ENCODE measurements at regions not wholly inside any gene's neighbourhood (a gene's known extent, or its start where the extent isn't known, plus 50 kb on each side); places are given as distances from the start of the nearest gene placed in this dataset.

DNA sequence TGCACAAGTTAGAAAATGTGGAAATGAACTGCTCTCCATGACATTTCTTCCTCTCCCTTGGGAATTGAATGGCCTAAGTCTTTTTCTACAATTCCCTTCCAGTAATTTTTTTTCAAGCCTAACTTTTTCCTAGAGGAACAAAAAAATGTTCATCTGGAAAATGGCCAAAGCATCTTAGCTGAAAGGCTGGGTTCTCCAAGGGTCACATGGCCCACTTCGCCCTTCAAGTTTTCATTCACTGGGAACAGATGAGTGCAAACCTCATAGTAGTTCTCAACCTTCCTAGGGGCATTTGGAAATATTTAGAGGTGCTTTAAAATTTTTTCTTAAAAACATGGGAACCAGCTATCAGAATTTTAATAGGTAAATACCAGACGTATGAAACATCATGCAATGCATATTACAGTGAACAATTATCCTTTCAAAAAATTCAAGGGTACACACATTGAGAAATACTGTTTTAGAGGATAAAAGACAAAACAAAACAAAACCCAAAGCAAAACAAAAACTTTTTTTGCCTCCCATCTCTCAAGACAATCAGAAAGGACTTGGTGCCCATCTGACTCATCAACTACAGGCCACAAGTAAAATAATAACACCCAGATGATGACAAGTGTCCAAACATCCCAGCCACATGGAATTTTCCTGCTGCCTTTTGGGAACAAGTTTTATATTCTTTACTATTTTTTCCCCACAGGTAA is 208.8 kb downstream of the SLITRK6 start:
- Histone ChIP-seq H3K4me1 (no peaks in the 10 kb centered on the region), H3K27me3 (no peaks in the 10 kb centered on the region), H3K9ac (no peak overlapping the region), H3F3A (ENCODE audit: low read depth) (no peaks in the 10 kb centered on the region), H3K9me3 (ENCODE audit: low read depth) (no peaks in the 10 kb centered on the region), H3K79me2 (ENCODE audit: low read depth) (no peaks in the 10 kb centered on the region), H3K4me2 (no peak overlapping the region), H3K27ac (no peak overlapping the region), H3K4me3 (no peak overlapping the region), H3K36me3 (no peaks in the 10 kb centered on the region), H2AFZ (replicated peaks) (peak overlapping the region; percentile 50), H4K20me1 (ENCODE audit: low read depth) (no peaks in the 10 kb centered on the region)
- DNase-seq (ENCODE audit: low spot score) = no peak
- no peak overlapping the region for H3K4me3 Mint-ChIP-seq
- H3K36me3 Mint-ChIP-seq = no peaks in the 10 kb centered on the region
- no peaks in the 10 kb centered on the region for H3K4me1 Mint-ChIP-seq
- no peak overlapping the region for H3K27ac Mint-ChIP-seq
- H3K9me3 Mint-ChIP-seq = peaks cover 3% of the 10 kb centered on the region
- H3K27me3 Mint-ChIP-seq (ENCODE audit: insufficient read depth, low read depth) = peaks cover 1% of the 10 kb centered on the region
- TF ChIP-seq EZH2 (IDR thresholded peaks at IDR 0.05) = no peak
- TF ChIP-seq, protein P1, sequence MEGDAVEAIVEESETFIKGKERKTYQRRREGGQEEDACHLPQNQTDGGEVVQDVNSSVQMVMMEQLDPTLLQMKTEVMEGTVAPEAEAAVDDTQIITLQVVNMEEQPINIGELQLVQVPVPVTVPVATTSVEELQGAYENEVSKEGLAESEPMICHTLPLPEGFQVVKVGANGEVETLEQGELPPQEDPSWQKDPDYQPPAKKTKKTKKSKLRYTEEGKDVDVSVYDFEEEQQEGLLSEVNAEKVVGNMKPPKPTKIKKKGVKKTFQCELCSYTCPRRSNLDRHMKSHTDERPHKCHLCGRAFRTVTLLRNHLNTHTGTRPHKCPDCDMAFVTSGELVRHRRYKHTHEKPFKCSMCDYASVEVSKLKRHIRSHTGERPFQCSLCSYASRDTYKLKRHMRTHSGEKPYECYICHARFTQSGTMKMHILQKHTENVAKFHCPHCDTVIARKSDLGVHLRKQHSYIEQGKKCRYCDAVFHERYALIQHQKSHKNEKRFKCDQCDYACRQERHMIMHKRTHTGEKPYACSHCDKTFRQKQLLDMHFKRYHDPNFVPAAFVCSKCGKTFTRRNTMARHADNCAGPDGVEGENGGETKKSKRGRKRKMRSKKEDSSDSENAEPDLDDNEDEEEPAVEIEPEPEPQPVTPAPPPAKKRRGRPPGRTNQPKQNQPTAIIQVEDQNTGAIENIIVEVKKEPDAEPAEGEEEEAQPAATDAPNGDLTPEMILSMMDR (IDR thresholded peaks at IDR 0.05) = no peak
- TF ChIP-seq EZH2phosphoT487 (IDR thresholded peaks at IDR 0.05) = no peak

DNA sequence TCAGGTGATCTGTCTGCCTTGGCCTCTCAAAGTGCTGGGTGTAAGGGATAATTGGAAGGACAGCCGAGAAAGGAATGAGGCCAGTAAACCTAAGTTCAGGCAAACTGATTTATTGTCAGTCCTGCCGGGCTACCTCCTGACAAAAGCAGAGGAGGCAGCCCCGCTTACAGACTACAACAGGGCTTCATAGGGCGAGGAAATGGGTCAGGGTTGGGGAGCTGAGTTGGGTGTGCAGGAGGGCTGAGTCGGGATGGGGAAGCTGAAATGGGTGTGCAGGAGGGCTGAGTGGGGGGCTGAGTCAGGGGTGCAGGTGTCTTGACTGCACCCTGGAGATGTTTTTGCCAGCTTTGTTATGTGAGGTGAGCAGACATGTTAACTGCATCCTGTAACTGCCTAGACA is 210.2 kb downstream of the SLITRK6 start:
- Histone ChIP-seq H3K4me3 (no peak overlapping the region), H3K36me3 (no peaks in the 10 kb centered on the region), H3K27ac (no peak overlapping the region), H3K27me3 (no peaks in the 10 kb centered on the region), H3K79me2 (ENCODE audit: low read depth) (no peaks in the 10 kb centered on the region), H3F3A (ENCODE audit: low read depth) (no peaks in the 10 kb centered on the region), H3K9me3 (ENCODE audit: low read depth) (no peaks in the 10 kb centered on the region), H2AFZ (replicated peaks) (no peak overlapping the region), H3K4me1 (no peaks in the 10 kb centered on the region), H3K4me2 (no peak overlapping the region), H4K20me1 (ENCODE audit: low read depth) (no peaks in the 10 kb centered on the region), H3K9ac (no peak overlapping the region)
- H3K27me3 Mint-ChIP-seq (ENCODE audit: insufficient read depth, low read depth) = no peaks in the 10 kb centered on the region
- no peaks in the 10 kb centered on the region for H3K36me3 Mint-ChIP-seq
- TF ChIP-seq, protein P1 (IDR thresholded peaks at IDR 0.05) = no peak
- TF ChIP-seq EZH2 (IDR thresholded peaks at IDR 0.05) (no peak), EZH2phosphoT487 (IDR thresholded peaks at IDR 0.05) (no peak)
- peaks cover 4% of the 10 kb centered on the region for H3K9me3 Mint-ChIP-seq
- H3K4me1 Mint-ChIP-seq = no peaks in the 10 kb centered on the region
- H3K4me3 Mint-ChIP-seq = no peak overlapping the region
- no peak overlapping the region for H3K27ac Mint-ChIP-seq
- DNase-seq (ENCODE audit: low spot score) = no peak

DNA sequence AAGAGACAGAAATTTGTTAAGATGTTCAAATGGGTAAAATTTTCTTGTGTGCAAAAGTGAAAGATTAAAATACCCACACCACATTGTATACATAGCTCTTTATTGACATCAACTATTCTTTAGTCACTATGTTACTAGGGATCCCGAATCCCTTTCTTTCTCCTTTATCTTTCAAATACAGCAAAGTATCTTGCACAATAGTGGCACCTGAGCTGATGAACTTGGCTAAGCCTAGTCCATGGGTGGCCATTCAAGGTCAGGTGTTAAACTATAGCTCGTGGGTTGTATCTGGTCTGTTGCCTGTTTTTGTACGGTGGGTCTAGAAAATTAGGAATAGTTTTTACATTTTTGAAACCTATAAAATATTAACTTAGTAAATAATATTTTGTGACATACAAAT is 210.9 kb downstream of the SLITRK6 start:
- Histone ChIP-seq H3K27me3 (no peaks in the 10 kb centered on the region), H3K9ac (no peak overlapping the region), H3K27ac (no peak overlapping the region), H3F3A (ENCODE audit: low read depth) (no peaks in the 10 kb centered on the region), H4K20me1 (ENCODE audit: low read depth) (no peaks in the 10 kb centered on the region), H2AFZ (replicated peaks) (no peak overlapping the region), H3K4me3 (no peak overlapping the region), H3K36me3 (no peaks in the 10 kb centered on the region), H3K79me2 (ENCODE audit: low read depth) (no peaks in the 10 kb centered on the region), H3K4me1 (no peaks in the 10 kb centered on the region), H3K4me2 (no peak overlapping the region), H3K9me3 (ENCODE audit: low read depth) (no peaks in the 10 kb centered on the region)
- no peaks in the 10 kb centered on the region for H3K36me3 Mint-ChIP-seq
- no peak overlapping the region for H3K27ac Mint-ChIP-seq
- TF ChIP-seq, protein P1 (IDR thresholded peaks at IDR 0.05) = no peak
- no peak for TF ChIP-seq EZH2 (IDR thresholded peaks at IDR 0.05)
- TF ChIP-seq EZH2phosphoT487 (IDR thresholded peaks at IDR 0.05) = no peak
- H3K4me1 Mint-ChIP-seq = no peaks in the 10 kb centered on the region
- no peak for DNase-seq (ENCODE audit: low spot score)
- no peaks in the 10 kb centered on the region for H3K27me3 Mint-ChIP-seq (ENCODE audit: insufficient read depth, low read depth)
- H3K4me3 Mint-ChIP-seq = no peak overlapping the region
- H3K9me3 Mint-ChIP-seq = peaks cover 4% of the 10 kb centered on the region
